Upper lobe of right lung (tissue), 1 donor: ENCODE measurements at regions not wholly inside any gene's neighbourhood (a gene's known extent, or its start where the extent isn't known, plus 50 kb on each side); places are given as distances from the start of the nearest gene placed in this dataset.

Experiments used
- ATAC-seq: fragments of 200-7000 bp; cut with Tn5 transposase; one replicate; pipeline ENCODE4 v1.9.1; 2020; ENCODE audit warnings: mild to moderate bottlenecking, moderate library complexity
- DNase-seq: peaks from one replicate; pipeline ENCODE4 v3.0.0-alpha.2; 2020
- H3K27ac ChIP-seq: fragments of 200-600 bp; one replicate; pipeline ENCODE4 v1.8.0; 2022
- H3K27me3 ChIP-seq: fragments of 200-600 bp; one replicate; pipeline ENCODE4 v1.8.0; 2022; ENCODE audit warnings: mild to moderate bottlenecking
- H3K36me3 ChIP-seq: fragments of 200-600 bp; one replicate; pipeline ENCODE4 v1.8.0; 2022
- H3K4me1 ChIP-seq: fragments of 200-600 bp; one replicate; pipeline ENCODE4 v1.8.0; 2022
- H3K4me3 ChIP-seq: fragments of 200-600 bp; one replicate; pipeline ENCODE4 v1.8.0; 2022; ENCODE audit warnings: mild to moderate bottlenecking
- H3K9me3 ChIP-seq: fragments of 200-600 bp; one replicate; pipeline ENCODE4 v1.8.0; 2022
- intact Hi-C: fragments of 100-400 bp; cut with DNase I; formaldehyde crosslinking; loops from one replicate; pipeline ENCODE4 v1.11.0; 2022
- TF ChIP-seq, protein P1 (sequence below): fragments of 200-600 bp; IDR thresholded peaks from one replicate; pipeline ENCODE4 v1.8.0; 2022; ENCODE audit warnings: antibody characterized with exemption
- donor health status: DM: no; HTN: yes; CAD: no; lungs with severe emphysema.

DNA sequence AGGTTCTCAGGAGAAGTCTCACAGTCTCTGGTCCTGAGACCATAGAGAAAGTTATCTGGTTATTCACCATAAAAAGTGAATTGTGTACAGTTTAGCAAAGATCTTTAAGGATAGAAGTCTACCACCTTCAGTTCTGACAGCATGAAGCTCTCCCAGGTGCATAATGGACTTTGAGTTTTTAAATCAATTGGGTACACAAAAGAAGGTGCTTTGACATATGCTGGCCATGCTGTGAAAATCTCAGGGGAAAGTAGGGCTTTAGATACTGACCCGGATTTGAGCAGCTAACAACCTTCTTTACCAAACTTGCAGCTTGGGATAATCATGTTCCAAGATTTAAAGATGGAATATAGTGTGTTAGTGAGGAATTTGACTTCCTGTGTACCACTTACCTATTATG lies 264.2 kb downstream of the ZSWIM6 start:
- TF ChIP-seq, protein P1, sequence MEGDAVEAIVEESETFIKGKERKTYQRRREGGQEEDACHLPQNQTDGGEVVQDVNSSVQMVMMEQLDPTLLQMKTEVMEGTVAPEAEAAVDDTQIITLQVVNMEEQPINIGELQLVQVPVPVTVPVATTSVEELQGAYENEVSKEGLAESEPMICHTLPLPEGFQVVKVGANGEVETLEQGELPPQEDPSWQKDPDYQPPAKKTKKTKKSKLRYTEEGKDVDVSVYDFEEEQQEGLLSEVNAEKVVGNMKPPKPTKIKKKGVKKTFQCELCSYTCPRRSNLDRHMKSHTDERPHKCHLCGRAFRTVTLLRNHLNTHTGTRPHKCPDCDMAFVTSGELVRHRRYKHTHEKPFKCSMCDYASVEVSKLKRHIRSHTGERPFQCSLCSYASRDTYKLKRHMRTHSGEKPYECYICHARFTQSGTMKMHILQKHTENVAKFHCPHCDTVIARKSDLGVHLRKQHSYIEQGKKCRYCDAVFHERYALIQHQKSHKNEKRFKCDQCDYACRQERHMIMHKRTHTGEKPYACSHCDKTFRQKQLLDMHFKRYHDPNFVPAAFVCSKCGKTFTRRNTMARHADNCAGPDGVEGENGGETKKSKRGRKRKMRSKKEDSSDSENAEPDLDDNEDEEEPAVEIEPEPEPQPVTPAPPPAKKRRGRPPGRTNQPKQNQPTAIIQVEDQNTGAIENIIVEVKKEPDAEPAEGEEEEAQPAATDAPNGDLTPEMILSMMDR, result no peak
- intact Hi-C loops, result no loop called here
- H3K9me3 ChIP-seq, result no peaks in the 10 kb centered on the region
- H3K4me3 ChIP-seq, result no peak overlapping the region
- no peak for DNase-seq
- no peak for ATAC-seq
- H3K4me1 ChIP-seq, result peaks cover 11% of the 10 kb centered on the region
- no peak overlapping the region for H3K27ac ChIP-seq
- H3K36me3 ChIP-seq, result no peaks in the 10 kb centered on the region
- no peaks in the 10 kb centered on the region for H3K27me3 ChIP-seq

GRCh38 chr5:61597684-61598083 lies 265.6 kb downstream of the ZSWIM6 start:
- no peaks in the 10 kb centered on the region for H3K36me3 ChIP-seq
- intact Hi-C loops, result no loop called here
- no peaks in the 10 kb centered on the region for H3K9me3 ChIP-seq
- DNase-seq (no peak), ATAC-seq (no peak)
- H3K4me3 ChIP-seq, result no peak overlapping the region
- peaks cover 11% of the 10 kb centered on the region for H3K4me1 ChIP-seq
- no peak overlapping the region for H3K27ac ChIP-seq
- no peaks in the 10 kb centered on the region for H3K27me3 ChIP-seq
- TF ChIP-seq, protein P1, result no peak

DNA sequence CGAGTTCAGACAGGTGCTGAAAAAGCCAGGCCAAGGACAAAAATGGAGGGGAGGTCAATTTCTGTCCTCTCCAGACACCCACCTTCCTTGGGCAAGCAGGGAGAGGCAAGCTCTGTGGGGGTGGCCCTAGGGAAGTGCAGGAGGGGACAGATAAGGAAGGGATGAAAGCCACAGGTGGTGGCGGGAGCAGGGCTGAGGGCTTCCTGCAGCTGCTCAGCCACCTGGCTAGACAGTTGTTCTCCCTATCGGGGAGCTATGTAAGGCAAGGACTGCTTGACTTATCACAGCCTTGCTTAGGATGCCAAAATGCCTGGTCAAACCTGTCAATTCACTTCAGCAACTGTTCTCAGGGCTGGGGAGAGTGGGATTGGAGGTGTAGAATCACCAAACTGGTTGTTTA lies 266.1 kb downstream of the ZSWIM6 start:
- Histone ChIP-seq H3K27me3 (no peaks in the 10 kb centered on the region), H3K36me3 (no peaks in the 10 kb centered on the region), H3K4me1 (peaks cover 11% of the 10 kb centered on the region), H3K9me3 (no peaks in the 10 kb centered on the region), H3K4me3 (no peak overlapping the region), H3K27ac (no peak overlapping the region)
- DNase-seq (no peak), ATAC-seq (no peak)
- TF ChIP-seq, protein P1, result no peak
- intact Hi-C loops, result no loop called here

GRCh38 chr5:61599370-61600122 lies 267.5 kb downstream of the ZSWIM6 start:
- H3K27me3 ChIP-seq, result no peaks in the 10 kb centered on the region
- TF ChIP-seq, protein P1, result no peak
- ATAC-seq (peak; percentile 56), DNase-seq (no peak)
- H3K4me3 ChIP-seq, result no peak overlapping the region
- intact Hi-C loops, result no loop called here
- H3K9me3 ChIP-seq, result no peaks in the 10 kb centered on the region
- H3K36me3 ChIP-seq, result no peaks in the 10 kb centered on the region
- peaks cover 11% of the 10 kb centered on the region for H3K4me1 ChIP-seq
- no peak overlapping the region for H3K27ac ChIP-seq

- TF ChIP-seq, protein P1, result no peak
- Histone ChIP-seq H3K36me3 (no peaks in the 10 kb centered on the region), H3K27ac (no peak overlapping the region), H3K4me3 (no peak overlapping the region), H3K4me1 (peaks cover 11% of the 10 kb centered on the region), H3K9me3 (no peaks in the 10 kb centered on the region), H3K27me3 (no peaks in the 10 kb centered on the region)
- DNase-seq, result no peak
- ATAC-seq, result no peak
- intact Hi-C loops, result no loop called here
These were observed 268.0 kb downstream of the ZSWIM6 start for GRCh38 chr5:61600123-61600444.
